ENCODE measurements at regions not wholly inside any gene's neighbourhood (a gene's known extent, or its start where the extent isn't known, plus 50 kb on each side); places are given as distances from the start of the nearest gene placed in this dataset.

GRCh38 chr2:88836351-88836750 lies 144.9 kb downstream of the RPIA start:
- no peak for DNase-seq
- Mint-ChIP-seq H3K9me3 (peaks cover 34% of the 10 kb centered on the region), H3K27me3 (ENCODE audit: insufficient read depth) (no peaks in the 10 kb centered on the region), H3K4me1 (no peaks in the 10 kb centered on the region), H3K4me3 (no peak overlapping the region), H3K27ac (no peak overlapping the region), H3K36me3 (ENCODE audit: low read depth) (no peaks in the 10 kb centered on the region)
- no peak for TF ChIP-seq CTCF (conservative IDR thresholded peaks at IDR 0.05)
- Histone ChIP-seq H3K36me3 (ENCODE audit: control insufficient read depth, insufficient read depth, low read length) (no peaks in the 10 kb centered on the region), H3K4me1 (ENCODE audit: control insufficient read depth, insufficient read depth, low read length) (no peaks in the 10 kb centered on the region), H3K9ac (ENCODE audit: extremely low read depth, low read length, poor library complexity, severe bottlenecking) (no peak overlapping the region), H3K27me3 (ENCODE audit: control insufficient read depth, insufficient read depth, low read length, poor library complexity, severe bottlenecking) (no peaks in the 10 kb centered on the region), H3K9me3 (ENCODE audit: control insufficient read depth, low read length) (no peaks in the 10 kb centered on the region), H3K27ac (ENCODE audit: low read depth, low read length) (no peak overlapping the region), H3K4me3 (ENCODE audit: low read length) (no peak overlapping the region)

- Mint-ChIP-seq H3K4me3 (no peak overlapping the region), H3K36me3 (ENCODE audit: low read depth) (no peaks in the 10 kb centered on the region), H3K27me3 (ENCODE audit: insufficient read depth) (no peaks in the 10 kb centered on the region), H3K27ac (no peak overlapping the region), H3K4me1 (no peaks in the 10 kb centered on the region), H3K9me3 (peaks cover 45% of the 10 kb centered on the region)
- H3K4me3 ChIP-seq (ENCODE audit: low read length): no peak overlapping the region
- H3K27me3 ChIP-seq (ENCODE audit: control insufficient read depth, insufficient read depth, low read length, poor library complexity, severe bottlenecking): no peaks in the 10 kb centered on the region
- 86 to 92% methylated on average over 4 of the region's 4 CpGs for WGBS, 2 experiments (ENCODE audit: insufficient coverage in 1 of 2, insufficient read length in 1 of 2)
- H3K36me3 ChIP-seq (ENCODE audit: control insufficient read depth, insufficient read depth, low read length): no peaks in the 10 kb centered on the region
- H3K27ac ChIP-seq (ENCODE audit: low read depth, low read length): no peak overlapping the region
- no peaks in the 10 kb centered on the region for H3K9me3 ChIP-seq (ENCODE audit: control insufficient read depth, low read length)
- no peaks in the 10 kb centered on the region for H3K4me1 ChIP-seq (ENCODE audit: control insufficient read depth, insufficient read depth, low read length)
- no peak for TF ChIP-seq CTCF (conservative IDR thresholded peaks at IDR 0.05)
- no peak overlapping the region for H3K9ac ChIP-seq (ENCODE audit: extremely low read depth, low read length, poor library complexity, severe bottlenecking)
- DNase-seq: no peak
Measured at GRCh38 chr2:88837511-88838160, 146.2 kb downstream of the RPIA start.

DNA sequence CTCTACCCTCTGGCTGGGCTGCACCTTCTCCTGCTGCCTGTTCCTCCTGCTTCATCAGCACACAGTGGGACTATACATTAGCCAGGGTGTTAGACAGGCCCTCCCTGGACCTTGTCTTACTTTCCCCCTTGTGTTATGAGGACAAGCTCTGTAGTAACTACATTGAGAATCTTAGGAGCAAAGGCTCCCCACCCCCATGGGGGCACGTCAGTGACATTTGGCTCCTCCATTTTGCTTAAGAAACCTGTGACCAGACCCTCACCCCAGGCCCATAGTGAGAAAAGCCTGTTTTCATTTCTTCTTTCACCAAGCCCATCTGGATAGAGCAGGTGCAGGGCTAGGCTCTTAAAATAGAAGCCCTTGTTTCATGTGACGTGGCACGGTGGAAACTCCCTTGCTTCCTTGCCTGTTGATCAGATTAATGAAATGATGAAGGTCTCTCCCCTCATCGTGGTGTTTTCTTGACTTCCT lies 146.7 kb downstream of the RPIA start:
- Mint-ChIP-seq H3K4me3 (no peak overlapping the region), H3K27me3 (ENCODE audit: insufficient read depth) (no peaks in the 10 kb centered on the region), H3K27ac (no peak overlapping the region), H3K4me1 (no peaks in the 10 kb centered on the region), H3K9me3 (peaks cover 43% of the 10 kb centered on the region), H3K36me3 (ENCODE audit: low read depth) (no peaks in the 10 kb centered on the region)
- H3K27ac ChIP-seq (ENCODE audit: low read depth, low read length): no peak overlapping the region
- WGBS, 2 experiments (ENCODE audit: insufficient coverage in 1 of 2, insufficient read length in 1 of 2): 86 to 100% methylated on average over 4 of the region's 4 CpGs
- no peak for TF ChIP-seq CTCF (conservative IDR thresholded peaks at IDR 0.05)
- no peaks in the 10 kb centered on the region for H3K27me3 ChIP-seq (ENCODE audit: control insufficient read depth, insufficient read depth, low read length, poor library complexity, severe bottlenecking)
- no peak for DNase-seq
- no peaks in the 10 kb centered on the region for H3K4me1 ChIP-seq (ENCODE audit: control insufficient read depth, insufficient read depth, low read length)
- no peaks in the 10 kb centered on the region for H3K36me3 ChIP-seq (ENCODE audit: control insufficient read depth, insufficient read depth, low read length)
- H3K9ac ChIP-seq (ENCODE audit: extremely low read depth, low read length, poor library complexity, severe bottlenecking): no peak overlapping the region
- H3K9me3 ChIP-seq (ENCODE audit: control insufficient read depth, low read length): no peaks in the 10 kb centered on the region
- no peak overlapping the region for H3K4me3 ChIP-seq (ENCODE audit: low read length)
